ENCODE measurements at regions not wholly inside any gene's neighbourhood (a gene's known extent, or its start where the extent isn't known, plus 50 kb on each side); places are given as distances from the start of the nearest gene placed in this dataset.

GRCh38 chr20:10949930-10950783 lies 276.4 kb upstream of the JAG1 start:
- Histone ChIP-seq H3K9ac (ENCODE audit: low read length) (no peak overlapping the region), H3K36me3 (ENCODE audit: insufficient read depth, low read length) (no peaks in the 10 kb centered on the region)
- no peak for DNase-seq

DNA sequence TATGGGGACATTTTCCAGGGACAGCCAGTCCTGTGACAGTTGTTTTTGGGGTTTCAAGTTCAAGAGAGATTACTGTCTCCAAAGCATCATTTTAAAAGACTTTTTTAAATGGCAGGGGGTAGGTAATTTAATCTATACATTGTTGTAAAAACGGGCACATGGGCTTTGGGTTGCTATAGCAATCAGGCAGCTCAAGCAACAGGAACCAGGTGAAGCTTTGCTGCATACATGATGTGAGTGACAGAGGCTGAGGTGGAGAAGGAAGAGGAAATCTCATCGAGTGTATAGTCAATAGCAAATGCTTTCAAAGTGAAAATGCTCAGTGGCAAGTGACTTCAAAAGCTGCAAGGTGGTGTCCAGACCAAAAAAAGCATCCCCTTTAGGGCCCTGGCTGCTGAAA lies 277.4 kb upstream of the JAG1 start:
- DNase-seq: no peak
- no peak overlapping the region for H3K4me3 ChIP-seq (ENCODE audit: low read length)
- H3K36me3 ChIP-seq (ENCODE audit: insufficient read depth, low read length): no peaks in the 10 kb centered on the region

More at GRCh38 chr20:10949930-10950783, 276.4 kb upstream of the JAG1 start:
- Histone ChIP-seq H3K9me3 (ENCODE audit: low read length) (no peaks in the 10 kb centered on the region), H3K79me2 (ENCODE audit: low read length) (no peaks in the 10 kb centered on the region), H2AFZ (ENCODE audit: low read length) (no peak overlapping the region), H3K4me2 (ENCODE audit: low read depth, low read length, poor library complexity, severe bottlenecking) (no peak overlapping the region), H3K27ac (ENCODE audit: low read length) (no peak overlapping the region), H4K20me1 (ENCODE audit: insufficient read depth, low read depth, low read length) (no peaks in the 10 kb centered on the region), H3K4me1 (ENCODE audit: low read length) (no peaks in the 10 kb centered on the region), H3K4me3 (ENCODE audit: low read length) (no peak overlapping the region), H3K9me2 (replicated peaks; ENCODE audit: insufficient read depth, low read length) (no peaks in the 10 kb centered on the region), H3K27me3 (ENCODE audit: low read length) (no peaks in the 10 kb centered on the region)

DNA sequence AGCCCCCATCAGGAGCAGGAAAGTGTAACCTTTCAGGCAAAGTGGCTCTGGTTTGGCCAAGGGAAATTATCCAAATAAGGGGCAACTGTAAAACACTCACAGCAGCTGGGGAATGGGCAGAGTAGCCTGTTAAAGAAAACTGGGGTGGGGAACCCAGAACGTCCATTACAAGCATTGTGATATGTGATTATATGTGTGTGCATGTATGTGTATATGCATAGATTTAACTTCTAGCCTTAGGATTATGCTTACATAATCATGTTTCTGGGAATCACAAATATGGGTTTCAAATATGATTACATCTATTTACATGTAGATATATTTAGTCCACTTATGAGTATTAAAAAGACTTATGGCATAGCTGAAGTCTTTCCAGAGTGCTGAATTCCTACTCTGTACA lies 278.1 kb upstream of the JAG1 start:
- no peaks in the 10 kb centered on the region for H3K36me3 ChIP-seq (ENCODE audit: insufficient read depth, low read length)

More for the DNA sequence above, 277.4 kb upstream of the JAG1 start:
- Histone ChIP-seq H2AFZ (ENCODE audit: low read length) (no peak overlapping the region), H3K79me2 (ENCODE audit: low read length) (no peaks in the 10 kb centered on the region), H3K27me3 (ENCODE audit: low read length) (no peaks in the 10 kb centered on the region), H3K4me1 (ENCODE audit: low read length) (no peaks in the 10 kb centered on the region), H3K9me3 (ENCODE audit: low read length) (no peaks in the 10 kb centered on the region), H3K27ac (ENCODE audit: low read length) (no peak overlapping the region), H3K4me2 (ENCODE audit: low read depth, low read length, poor library complexity, severe bottlenecking) (no peak overlapping the region), H3K9me2 (replicated peaks; ENCODE audit: insufficient read depth, low read length) (no peaks in the 10 kb centered on the region), H4K20me1 (ENCODE audit: insufficient read depth, low read depth, low read length) (no peaks in the 10 kb centered on the region), H3K9ac (ENCODE audit: low read length) (no peak overlapping the region)

DNA sequence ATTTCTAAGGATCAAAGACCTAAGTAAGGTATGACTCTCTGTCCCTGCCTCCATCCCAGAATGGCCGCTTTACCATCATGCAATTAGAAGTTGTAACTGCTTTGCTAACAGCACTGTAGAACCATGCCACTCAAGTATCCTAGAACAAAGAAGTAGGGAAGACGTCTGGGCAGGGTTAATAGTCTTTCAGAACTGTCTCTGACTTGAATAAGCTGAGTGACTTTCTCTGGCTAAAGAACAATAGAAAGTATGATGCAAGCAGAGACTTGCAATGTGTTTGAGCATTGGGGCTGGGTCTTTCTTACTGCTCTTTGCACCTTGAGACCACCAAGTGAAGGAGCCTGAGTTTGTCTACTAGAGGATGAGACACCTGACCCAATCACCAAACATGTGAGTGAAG lies 279.6 kb upstream of the JAG1 start:
- Histone ChIP-seq H2AFZ (ENCODE audit: low read length) (no peak overlapping the region), H3K27me3 (ENCODE audit: low read length) (no peaks in the 10 kb centered on the region), H3K4me1 (ENCODE audit: low read length) (no peaks in the 10 kb centered on the region), H3K36me3 (ENCODE audit: insufficient read depth, low read length) (no peaks in the 10 kb centered on the region), H3K4me3 (ENCODE audit: low read length) (no peak overlapping the region), H3K9ac (ENCODE audit: low read length) (no peak overlapping the region), H4K20me1 (ENCODE audit: insufficient read depth, low read depth, low read length) (no peaks in the 10 kb centered on the region), H3K9me3 (ENCODE audit: low read length) (no peaks in the 10 kb centered on the region), H3K27ac (ENCODE audit: low read length) (no peak overlapping the region), H3K9me2 (replicated peaks; ENCODE audit: insufficient read depth, low read length) (no peaks in the 10 kb centered on the region), H3K79me2 (ENCODE audit: low read length) (no peaks in the 10 kb centered on the region), H3K4me2 (ENCODE audit: low read depth, low read length, poor library complexity, severe bottlenecking) (no peak overlapping the region)
- DNase-seq: no peak

More for the DNA sequence above, 278.1 kb upstream of the JAG1 start:
- Histone ChIP-seq H3K27ac (ENCODE audit: low read length) (no peak overlapping the region), H3K4me2 (ENCODE audit: low read depth, low read length, poor library complexity, severe bottlenecking) (no peak overlapping the region), H3K4me1 (ENCODE audit: low read length) (no peaks in the 10 kb centered on the region), H3K9ac (ENCODE audit: low read length) (no peak overlapping the region), H3K79me2 (ENCODE audit: low read length) (no peaks in the 10 kb centered on the region), H3K27me3 (ENCODE audit: low read length) (no peaks in the 10 kb centered on the region), H3K9me2 (replicated peaks; ENCODE audit: insufficient read depth, low read length) (no peaks in the 10 kb centered on the region), H4K20me1 (ENCODE audit: insufficient read depth, low read depth, low read length) (no peaks in the 10 kb centered on the region), H3K4me3 (ENCODE audit: low read length) (no peak overlapping the region), H2AFZ (ENCODE audit: low read length) (no peak overlapping the region), H3K9me3 (ENCODE audit: low read length) (no peaks in the 10 kb centered on the region)
- no peak for DNase-seq

DNA sequence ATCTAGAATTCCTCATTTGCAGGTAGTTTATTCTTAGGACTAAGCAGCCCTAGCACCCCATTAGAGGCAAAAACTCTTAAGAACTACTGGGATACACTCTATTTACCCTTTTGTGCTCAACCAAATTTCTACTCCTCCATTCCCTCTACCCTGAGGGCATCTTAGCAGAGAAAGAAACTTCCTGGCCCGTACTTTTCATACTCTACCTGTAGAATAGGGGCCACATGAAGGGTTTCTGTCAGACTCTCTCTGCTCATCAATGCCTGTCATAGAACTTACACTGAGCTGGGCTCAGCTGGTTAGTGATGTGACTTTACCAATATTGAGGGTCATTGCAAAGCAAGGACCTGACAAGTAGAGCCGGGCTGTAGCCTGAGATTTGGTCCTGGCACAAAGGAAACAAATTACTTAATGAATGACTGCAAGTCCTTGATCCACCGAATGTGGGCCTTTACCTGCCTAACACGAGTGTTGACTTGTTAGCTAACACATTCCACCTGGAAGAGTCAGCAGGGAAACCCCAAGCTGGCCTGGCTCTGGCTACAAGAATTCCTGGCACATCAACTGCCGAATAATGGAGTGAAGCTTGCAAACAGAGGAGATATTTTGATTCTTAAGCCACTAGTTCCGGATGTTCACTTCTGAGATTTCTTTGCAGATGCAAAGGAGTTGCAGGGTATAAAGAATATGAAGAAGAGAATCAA lies 280.5 kb upstream of the JAG1 start:
- Histone ChIP-seq H2AFZ (ENCODE audit: low read length) (no peak overlapping the region), H3K9me3 (ENCODE audit: low read length) (no peaks in the 10 kb centered on the region), H3K4me1 (ENCODE audit: low read length) (no peaks in the 10 kb centered on the region), H3K4me2 (ENCODE audit: low read depth, low read length, poor library complexity, severe bottlenecking) (no peak overlapping the region), H3K27ac (ENCODE audit: low read length) (no peak overlapping the region), H4K20me1 (ENCODE audit: insufficient read depth, low read depth, low read length) (no peaks in the 10 kb centered on the region), H3K27me3 (ENCODE audit: low read length) (no peaks in the 10 kb centered on the region), H3K9me2 (replicated peaks; ENCODE audit: insufficient read depth, low read length) (no peaks in the 10 kb centered on the region), H3K9ac (ENCODE audit: low read length) (no peak overlapping the region), H3K4me3 (ENCODE audit: low read length) (no peak overlapping the region), H3K79me2 (ENCODE audit: low read length) (no peaks in the 10 kb centered on the region), H3K36me3 (ENCODE audit: insufficient read depth, low read length) (no peaks in the 10 kb centered on the region)
- no peak for DNase-seq

GRCh38 chr20:10954908-10955580 lies 281.2 kb upstream of the JAG1 start:
- H3K27ac ChIP-seq (ENCODE audit: low read length): no peak overlapping the region
- no peaks in the 10 kb centered on the region for H3K9me2 ChIP-seq (replicated peaks; ENCODE audit: insufficient read depth, low read length)
- H3K4me2 ChIP-seq (ENCODE audit: low read depth, low read length, poor library complexity, severe bottlenecking): no peak overlapping the region
- H3K9me3 ChIP-seq (ENCODE audit: low read length): no peaks in the 10 kb centered on the region
- no peaks in the 10 kb centered on the region for H4K20me1 ChIP-seq (ENCODE audit: insufficient read depth, low read depth, low read length)
- no peaks in the 10 kb centered on the region for H3K27me3 ChIP-seq (ENCODE audit: low read length)
- H3K4me1 ChIP-seq (ENCODE audit: low read length): no peaks in the 10 kb centered on the region
- no peak overlapping the region for H3K9ac ChIP-seq (ENCODE audit: low read length)
- H3K36me3 ChIP-seq (ENCODE audit: insufficient read depth, low read length): no peaks in the 10 kb centered on the region
- no peak for DNase-seq
- no peaks in the 10 kb centered on the region for H3K79me2 ChIP-seq (ENCODE audit: low read length)
- H3K4me3 ChIP-seq (ENCODE audit: low read length): no peak overlapping the region
- no peak overlapping the region for H2AFZ ChIP-seq (ENCODE audit: low read length)

DNA sequence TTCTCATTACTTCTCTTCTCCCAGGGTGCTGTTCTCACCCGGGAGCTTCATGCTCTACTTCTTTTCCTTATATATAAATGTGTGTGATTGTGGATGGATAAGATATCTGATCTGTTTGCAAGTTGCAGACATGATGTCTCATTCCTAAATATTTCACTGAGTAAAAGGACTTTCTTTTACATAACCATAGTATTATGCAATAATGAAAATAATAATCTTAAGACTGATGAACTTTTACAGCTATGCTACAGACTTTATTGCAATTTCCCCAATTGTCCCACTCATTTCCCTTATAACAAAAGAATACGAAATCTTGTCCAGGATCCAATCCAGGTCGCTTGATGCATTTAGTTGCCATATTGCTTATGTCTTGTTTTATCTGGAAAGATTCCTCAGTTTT lies 284.5 kb upstream of the JAG1 start:
- Histone ChIP-seq H4K20me1 (ENCODE audit: insufficient read depth, low read depth, low read length) (no peaks in the 10 kb centered on the region), H3K36me3 (ENCODE audit: insufficient read depth, low read length) (no peaks in the 10 kb centered on the region)
- no peak for DNase-seq

DNA sequence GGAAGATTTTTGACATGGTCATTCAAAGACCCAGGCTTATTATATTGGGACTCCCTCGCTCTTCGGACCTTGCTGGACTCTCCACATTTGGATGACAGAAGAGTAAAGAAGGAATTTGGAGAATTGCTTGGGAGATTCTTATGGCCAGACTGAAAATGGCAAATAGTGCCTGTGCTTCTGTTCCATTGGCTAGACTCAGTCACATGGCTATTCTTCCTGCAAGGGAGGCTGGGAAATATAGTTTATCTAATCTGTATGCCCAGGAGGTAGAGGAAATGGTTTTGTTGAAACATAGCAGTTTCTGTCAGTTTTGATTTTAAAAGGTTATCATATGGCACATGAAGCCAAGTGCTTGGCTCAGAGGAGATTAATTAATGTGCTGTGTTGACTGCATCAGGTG lies 286.6 kb upstream of the JAG1 start:
- no peak overlapping the region for H3K27ac ChIP-seq (ENCODE audit: low read length)
- H3K4me2 ChIP-seq (ENCODE audit: low read depth, low read length, poor library complexity, severe bottlenecking): no peak overlapping the region
- no peaks in the 10 kb centered on the region for H3K27me3 ChIP-seq (ENCODE audit: low read length)
- H4K20me1 ChIP-seq (ENCODE audit: insufficient read depth, low read depth, low read length): no peaks in the 10 kb centered on the region
- no peaks in the 10 kb centered on the region for H3K4me1 ChIP-seq (ENCODE audit: low read length)
- H3K36me3 ChIP-seq (ENCODE audit: insufficient read depth, low read length): no peaks in the 10 kb centered on the region
- no peak overlapping the region for H3K9ac ChIP-seq (ENCODE audit: low read length)
- no peak for DNase-seq
- no peaks in the 10 kb centered on the region for H3K9me2 ChIP-seq (replicated peaks; ENCODE audit: insufficient read depth, low read length)
- H3K9me3 ChIP-seq (ENCODE audit: low read length): no peaks in the 10 kb centered on the region
- no peaks in the 10 kb centered on the region for H3K79me2 ChIP-seq (ENCODE audit: low read length)
- H2AFZ ChIP-seq (ENCODE audit: low read length): no peak overlapping the region
- no peak overlapping the region for H3K4me3 ChIP-seq (ENCODE audit: low read length)

More for the DNA sequence above, 284.5 kb upstream of the JAG1 start:
- no peaks in the 10 kb centered on the region for H3K79me2 ChIP-seq (ENCODE audit: low read length)
- no peak overlapping the region for H2AFZ ChIP-seq (ENCODE audit: low read length)
- no peaks in the 10 kb centered on the region for H3K9me2 ChIP-seq (replicated peaks; ENCODE audit: insufficient read depth, low read length)
- H3K27me3 ChIP-seq (ENCODE audit: low read length): no peaks in the 10 kb centered on the region
- no peak overlapping the region for H3K27ac ChIP-seq (ENCODE audit: low read length)
- H3K9me3 ChIP-seq (ENCODE audit: low read length): no peaks in the 10 kb centered on the region
- no peak overlapping the region for H3K4me2 ChIP-seq (ENCODE audit: low read depth, low read length, poor library complexity, severe bottlenecking)
- no peak overlapping the region for H3K4me3 ChIP-seq (ENCODE audit: low read length)
- H3K9ac ChIP-seq (ENCODE audit: low read length): no peak overlapping the region
- H3K4me1 ChIP-seq (ENCODE audit: low read length): no peaks in the 10 kb centered on the region
